Mucosa of rectum (tissue), 2 donors: ENCODE measurements at regions not wholly inside any gene's neighbourhood (a gene's known extent, or its start where the extent isn't known, plus 50 kb on each side); places are given as distances from the start of the nearest gene placed in this dataset.
A peak's percentile ranks its signal among the peaks of the same experiment; 100 is the strongest.

Experiments used
- H3K27ac ChIP-seq, 2 donors: one replicate each; pipeline ENCODE4 v1.7.0; 2013; ENCODE audit warnings: inconsistent platforms in 2 of 2, low read depth in 2 of 2, low read length in 2 of 2
- H3K27me3 ChIP-seq, 2 donors: one replicate each; pipeline ENCODE4 v1.7.0; 2013; ENCODE audit warnings: low read length in 2 of 2; ENCODE audit not compliant: control insufficient read depth in 2 of 2, insufficient read depth in 2 of 2
- H3K36me3 ChIP-seq, 2 donors: one replicate each; pipeline ENCODE4 v1.7.0; 2013; ENCODE audit warnings: low read length in 2 of 2; ENCODE audit not compliant: control insufficient read depth in 2 of 2, insufficient read depth in 2 of 2
- H3K4me1 ChIP-seq, 2 donors: one replicate each; pipeline ENCODE4 v1.7.0; 2013; ENCODE audit warnings: low read length in 2 of 2, mild to moderate bottlenecking in 1 of 2; ENCODE audit not compliant: control insufficient read depth in 2 of 2, insufficient read depth in 2 of 2
- H3K4me3 ChIP-seq, 2 donors: one replicate each; pipeline ENCODE4 v1.7.0; 2013; ENCODE audit warnings: low read length in 2 of 2
- H3K9ac ChIP-seq, 2 donors: one replicate each; pipeline ENCODE4 v1.7.0; 2013; ENCODE audit warnings: low read length in 2 of 2, low read depth in 1 of 2, mild to moderate bottlenecking in 1 of 2
- H3K9me3 ChIP-seq, 2 donors: one replicate each; pipeline ENCODE4 v1.7.0; 2013; ENCODE audit warnings: low read length in 2 of 2; ENCODE audit not compliant: control insufficient read depth in 2 of 2
- donor health status: healthy.
- donor health status: Normal muscosa, but diverticular disease.

- H3K27ac ChIP-seq: no peak overlapping the region
- H3K36me3 ChIP-seq: no peaks in the 10 kb centered on the region
- no peak overlapping the region for H3K9ac ChIP-seq
- H3K27me3 ChIP-seq: no peaks in the 10 kb centered on the region
- H3K4me1 ChIP-seq: no peaks in the 10 kb centered on the region
- no peak overlapping the region for H3K4me3 ChIP-seq
- no peaks in the 10 kb centered on the region for H3K9me3 ChIP-seq
These were observed 170.1 kb downstream of the IGLL1 start for GRCh38 chr22:23409976-23410375.

GRCh38 chr22:23408321-23408720, 171.8 kb downstream of the IGLL1 start:
- Histone ChIP-seq H3K4me1 (no peaks in the 10 kb centered on the region), H3K4me3 (no peak overlapping the region), H3K27me3 (no peaks in the 10 kb centered on the region), H3K9me3 (no peaks in the 10 kb centered on the region), H3K27ac (no peak overlapping the region), H3K36me3 (no peaks in the 10 kb centered on the region), H3K9ac (no peak overlapping the region)

GRCh38 chr22:23405366-23405851, 174.7 kb downstream of the IGLL1 start:
- no peak overlapping the region for H3K4me3 ChIP-seq
- no peaks in the 10 kb centered on the region for H3K9me3 ChIP-seq
- H3K9ac ChIP-seq: no peak overlapping the region
- no peak overlapping the region for H3K27ac ChIP-seq
- H3K36me3 ChIP-seq: no peaks in the 10 kb centered on the region
- no peaks in the 10 kb centered on the region for H3K27me3 ChIP-seq
- H3K4me1 ChIP-seq: peaks cover 0 to 3% of the 10 kb centered on the region in 2 donors

- H3K4me1 ChIP-seq: peaks cover 0 to 3% of the 10 kb centered on the region in 2 donors
- H3K9ac ChIP-seq: no peak overlapping the region
- no peaks in the 10 kb centered on the region for H3K36me3 ChIP-seq
- H3K27ac ChIP-seq: no peak overlapping the region
- H3K9me3 ChIP-seq: no peaks in the 10 kb centered on the region
- H3K4me3 ChIP-seq: no peak overlapping the region
- H3K27me3 ChIP-seq: no peaks in the 10 kb centered on the region
These were observed 175.3 kb downstream of the IGLL1 start for GRCh38 chr22:23404689-23405365.

GRCh38 chr22:23403720-23404688, 176.1 kb downstream of the IGLL1 start:
- H3K27ac ChIP-seq: no peak overlapping the region
- H3K4me3 ChIP-seq: no peak overlapping the region
- peaks cover 0 to 3% of the 10 kb centered on the region in 2 donors for H3K4me1 ChIP-seq
- H3K9me3 ChIP-seq: no peaks in the 10 kb centered on the region
- no peaks in the 10 kb centered on the region for H3K27me3 ChIP-seq
- H3K9ac ChIP-seq: no peak overlapping the region
- H3K36me3 ChIP-seq: no peaks in the 10 kb centered on the region

- H3K4me3 ChIP-seq: no peak overlapping the region
- no peaks in the 10 kb centered on the region for H3K9me3 ChIP-seq
- peaks cover 0 to 3% of the 10 kb centered on the region in 2 donors for H3K4me1 ChIP-seq
- H3K36me3 ChIP-seq: no peaks in the 10 kb centered on the region
- H3K27me3 ChIP-seq: no peaks in the 10 kb centered on the region
- H3K27ac ChIP-seq: no peak overlapping the region
- peak overlapping the region in 1 of 2 donors; percentile 50 for H3K9ac ChIP-seq
These were observed 176.9 kb downstream of the IGLL1 start for GRCh38 chr22:23403152-23403719.

- peak overlapping the region in 1 of 2 donors; percentile 51 for H3K9ac ChIP-seq
- H3K4me1 ChIP-seq: peaks cover 0 to 3% of the 10 kb centered on the region in 2 donors
- H3K9me3 ChIP-seq: no peaks in the 10 kb centered on the region
- peak overlapping the region; percentile 9 to 42 for H3K27ac ChIP-seq
- no peaks in the 10 kb centered on the region for H3K27me3 ChIP-seq
- H3K36me3 ChIP-seq: no peaks in the 10 kb centered on the region
- H3K4me3 ChIP-seq: peak overlapping the region; percentile 35 to 42
These were observed 177.6 kb downstream of the IGLL1 start for GRCh38 chr22:23402275-23403151.

GRCh38 chr22:23401910-23402274, 178.2 kb downstream of the IGLL1 start:
- Histone ChIP-seq H3K36me3 (no peaks in the 10 kb centered on the region), H3K9me3 (no peaks in the 10 kb centered on the region), H3K4me1 (peaks cover 0 to 3% of the 10 kb centered on the region in 2 donors), H3K9ac (peak overlapping the region in 1 of 2 donors; percentile 51), H3K27ac (peak overlapping the region; percentile 9 to 42), H3K4me3 (peak overlapping the region; percentile 35 to 42), H3K27me3 (no peaks in the 10 kb centered on the region)

- H3K9me3 ChIP-seq: no peaks in the 10 kb centered on the region
- H3K4me3 ChIP-seq: peak overlapping the region in 1 of 2 donors; percentile 35
- H3K27me3 ChIP-seq: no peaks in the 10 kb centered on the region
- H3K4me1 ChIP-seq: peaks cover 0 to 3% of the 10 kb centered on the region in 2 donors
- no peak overlapping the region for H3K27ac ChIP-seq
- no peaks in the 10 kb centered on the region for H3K36me3 ChIP-seq
- H3K9ac ChIP-seq: peak overlapping the region in 1 of 2 donors; percentile 10
These were observed 178.8 kb downstream of the IGLL1 start for GRCh38 chr22:23401111-23401909.
